GM21381 (cell line): ENCODE measurements at regions not wholly inside any gene's neighbourhood (a gene's known extent, or its start where the extent isn't known, plus 50 kb on each side); places are given as distances from the start of the nearest gene placed in this dataset.

Source experiments
- ATAC-seq: cut with Tn5 transposase; IDR thresholded peaks from one replicate; pipeline ENCODE4 v1.9.1; 2021; ENCODE audit warnings: mild to moderate bottlenecking, moderate library complexity; ENCODE audit not compliant: unreplicated experiment

DNA sequence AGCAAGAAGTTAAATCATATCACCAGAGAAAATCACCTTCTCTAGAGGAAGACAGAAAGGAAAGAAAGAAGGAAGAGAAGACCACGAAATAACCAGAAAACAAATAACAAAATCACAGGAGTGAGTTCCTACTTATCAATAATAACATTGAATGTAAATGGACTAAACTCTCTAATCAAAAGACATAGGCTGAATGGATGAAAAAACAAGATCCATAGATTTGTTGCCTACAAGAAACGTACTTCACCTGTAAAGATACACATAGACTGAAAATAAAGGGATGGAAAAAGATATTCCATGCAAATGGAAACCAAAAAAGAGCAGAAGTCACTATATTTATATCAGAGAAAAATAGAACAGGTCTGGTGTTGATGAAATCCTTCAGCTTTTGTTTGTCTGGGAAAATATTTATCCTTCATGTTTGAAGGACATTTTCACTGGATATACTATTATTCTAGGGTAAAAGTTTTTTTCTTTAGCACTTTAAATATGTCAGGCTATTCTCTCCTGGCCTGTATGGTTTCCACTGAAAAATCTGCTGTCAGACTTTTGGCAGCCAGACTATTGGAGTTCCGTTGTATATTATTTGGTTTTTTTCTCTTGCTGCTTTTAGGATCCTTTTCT, 202.5 kb upstream of the DUSP10 start:
- ATAC-seq = no peak

- ATAC-seq = no peak
These were observed 198.7 kb upstream of the DUSP10 start for GRCh38 chr1:221940631-221941030.

- peak; percentile 78 for ATAC-seq
These were observed 197.7 kb upstream of the DUSP10 start for GRCh38 chr1:221939607-221940006.

- peak; percentile 44 for ATAC-seq
These were observed 195.5 kb upstream of the DUSP10 start for GRCh38 chr1:221937155-221937953.

DNA sequence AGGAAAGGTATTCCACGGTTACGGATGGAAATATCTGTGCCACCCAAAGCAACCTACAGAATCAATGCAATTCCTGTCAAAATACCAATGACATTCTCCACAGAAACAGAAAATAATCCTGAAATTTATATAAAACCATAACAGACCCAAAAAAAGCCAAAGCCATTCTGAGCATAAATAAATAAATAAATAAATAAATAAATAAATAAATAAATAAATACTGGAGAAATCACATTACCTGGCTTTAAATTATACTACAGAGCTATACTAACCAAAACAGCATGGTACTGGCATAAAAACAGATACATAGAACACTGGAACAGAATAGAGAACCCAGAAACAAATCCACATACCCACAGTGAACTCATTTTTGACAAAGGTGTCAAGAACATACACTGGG, 191.9 kb upstream of the DUSP10 start:
- no peak for ATAC-seq

GRCh38 chr1:221926441-221926840, 184.6 kb upstream of the DUSP10 start:
- ATAC-seq = no peak

- no peak for ATAC-seq
These were observed 184.1 kb upstream of the DUSP10 start for GRCh38 chr1:221925947-221926346.

GRCh38 chr1:221923929-221924598, 182.2 kb upstream of the DUSP10 start:
- no peak for ATAC-seq

GRCh38 chr1:221921936-221922335, 180.0 kb upstream of the DUSP10 start:
- no peak for ATAC-seq

DNA sequence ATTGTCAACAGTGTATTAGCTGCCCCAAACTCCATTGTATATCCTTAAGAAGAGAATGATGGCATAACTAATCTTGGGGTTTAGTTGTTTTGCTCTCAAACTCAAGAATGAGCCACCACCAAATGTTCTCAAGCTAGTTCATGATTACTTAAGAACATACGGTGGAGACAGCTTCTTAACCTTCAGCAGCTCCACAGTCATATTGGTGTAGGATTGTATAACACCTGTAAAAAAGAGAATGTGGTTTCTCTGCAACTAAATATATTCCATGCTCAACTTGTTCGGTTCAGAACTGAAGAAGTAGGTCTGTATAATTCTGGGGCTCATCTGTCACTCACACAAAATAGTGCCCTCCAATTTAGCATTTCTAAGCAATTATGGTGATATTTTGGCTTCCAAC, 177.9 kb upstream of the DUSP10 start:
- no peak for ATAC-seq

DNA sequence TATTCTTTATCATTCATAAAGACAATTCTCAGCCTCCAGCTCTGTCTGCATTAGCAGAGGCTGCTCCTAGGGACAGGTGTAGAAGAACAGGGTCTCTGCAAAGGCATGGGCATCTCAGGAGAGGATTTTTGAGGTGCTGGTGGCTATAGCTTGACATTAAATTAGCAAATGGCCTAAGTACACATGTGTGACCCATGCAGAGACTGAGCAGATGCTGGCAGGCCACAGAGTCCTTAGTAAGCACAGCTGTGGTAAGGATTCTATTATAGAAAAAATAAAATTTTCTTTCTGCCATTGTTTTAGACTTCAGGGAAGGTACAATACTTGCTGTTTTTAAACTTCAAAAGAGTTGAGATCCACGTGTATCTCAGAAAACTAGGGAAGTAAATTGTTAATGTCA, 177.5 kb upstream of the DUSP10 start:
- ATAC-seq = no peak

- no peak for ATAC-seq
These were observed 174.3 kb upstream of the DUSP10 start for GRCh38 chr1:221916176-221916575.

DNA sequence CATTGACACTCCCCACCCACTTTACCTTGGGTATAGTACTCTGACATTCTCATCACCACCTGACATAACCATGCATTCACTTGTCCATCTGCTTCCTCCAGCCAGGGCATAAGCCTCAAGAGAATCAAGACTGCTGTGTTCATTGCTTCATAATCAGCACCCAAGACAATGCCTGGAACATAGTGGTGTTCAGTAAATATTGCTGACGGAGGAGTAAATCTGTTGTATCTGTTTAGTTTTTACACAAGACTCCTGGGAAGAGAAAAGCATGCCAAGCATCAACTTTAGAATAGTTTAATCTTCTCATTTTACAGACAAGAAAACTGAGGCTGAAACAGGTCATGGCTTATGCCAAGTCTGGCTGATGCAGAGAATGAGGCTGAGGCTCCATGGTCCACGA, 173.9 kb upstream of the DUSP10 start:
- ATAC-seq = no peak

DNA sequence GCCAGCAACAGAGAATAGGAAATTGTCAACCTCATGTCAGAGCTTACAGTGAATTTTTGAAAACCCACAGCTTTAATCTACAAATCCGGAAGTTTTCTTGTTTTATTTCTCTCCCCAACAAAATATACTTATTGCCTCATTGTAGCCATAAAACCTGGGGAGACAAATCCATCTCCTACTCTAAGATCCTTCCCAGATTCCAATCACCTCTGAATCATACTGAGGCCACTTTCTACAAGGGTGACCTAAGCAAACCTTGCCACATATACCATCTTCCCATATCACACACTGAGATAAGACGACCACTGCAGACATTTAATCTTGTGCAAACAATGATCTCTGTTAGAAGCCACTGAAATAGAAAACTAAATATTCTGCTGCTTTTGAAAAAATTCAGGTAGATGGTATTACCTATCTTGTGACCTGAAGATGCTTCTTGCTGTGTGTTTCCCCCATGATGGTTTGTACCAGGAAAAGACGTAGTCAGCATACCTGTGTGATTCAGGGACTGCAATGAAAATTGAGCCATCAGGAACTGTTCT, 171.5 kb upstream of the DUSP10 start:
- ATAC-seq = no peak

DNA sequence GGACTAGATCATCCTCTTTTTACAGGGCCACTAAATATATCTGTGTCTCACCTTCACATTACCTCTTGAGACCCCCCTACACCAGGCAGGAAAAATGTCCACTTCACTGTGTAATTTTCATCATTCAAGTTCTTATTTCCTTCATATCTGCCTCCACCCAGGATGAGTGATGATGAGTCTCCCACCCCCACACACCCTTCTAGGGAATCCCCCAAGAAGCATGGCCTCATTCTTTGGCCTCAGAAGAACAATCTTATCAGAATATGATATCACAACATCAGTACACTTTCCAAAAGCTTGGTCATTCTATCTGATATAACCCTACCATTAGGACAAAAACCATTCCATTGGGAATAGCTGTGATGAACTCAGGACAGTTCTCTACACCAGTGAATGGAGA, 170.3 kb upstream of the DUSP10 start:
- ATAC-seq = no peak

GRCh38 chr1:221911714-221912113, 169.8 kb upstream of the DUSP10 start:
- ATAC-seq = peak; percentile 66

DNA sequence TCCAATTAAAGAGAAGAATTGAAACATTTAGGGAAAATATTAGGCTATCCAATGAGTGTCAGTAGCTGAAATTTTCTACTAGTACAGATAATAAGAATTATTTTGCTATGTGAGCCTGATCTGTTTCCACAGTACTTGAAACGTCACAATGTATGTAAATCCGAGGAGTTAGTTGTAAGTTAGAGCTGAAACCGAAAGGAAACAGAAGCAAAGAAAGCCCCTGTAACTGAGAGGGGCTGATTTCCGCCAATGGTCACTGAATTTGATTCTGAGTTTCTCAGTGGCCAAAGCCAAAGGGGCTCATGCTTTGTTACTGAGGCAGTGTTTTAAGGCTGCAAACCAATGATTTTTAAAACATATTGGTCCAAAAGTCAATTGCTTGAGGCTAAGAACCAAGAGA, 168.3 kb upstream of the DUSP10 start:
- ATAC-seq = peak; percentile 43

- ATAC-seq = no peak
These were observed 166.7 kb upstream of the DUSP10 start for GRCh38 chr1:221908573-221908972.

GRCh38 chr1:221907166-221907932, 165.5 kb upstream of the DUSP10 start:
- ATAC-seq = no peak

- ATAC-seq = no peak
These were observed 163.9 kb upstream of the DUSP10 start for GRCh38 chr1:221905802-221906201.

GRCh38 chr1:221904319-221904718, 162.4 kb upstream of the DUSP10 start:
- no peak for ATAC-seq
